Activated CD4-positive, alpha-beta T cell treated with anti-CD3 and anti-CD28 coated beads, Interleukin-2, amount 10 ng/mL, durations not matched to agents 7 days and 5 days (primary cell): ENCODE measurements at regions not wholly inside any gene's neighbourhood (a gene's known extent, or its start where the extent isn't known, plus 50 kb on each side); places are given as distances from the start of the nearest gene placed in this dataset. TPM values are rescaled to one million over a fixed set of nuclear protein-coding genes. Genes with fewer than 3 reads are reported as not detected.
A peak's percentile ranks its signal among the peaks of the same experiment; 100 is the strongest.
"Not testable (repeated sequence)": the region's sequence is repeated elsewhere in the genome, so short reads cannot be mapped to it uniquely, and the experiment has no call there.

Experiments used
- CTCF ChIA-PET: fragments of 350-600 bp; sonication (Branson Sonifier 250); formaldehyde crosslinking; loops from one replicate; lab custom pipeline; 2021; ENCODE audit warnings: antibody characterized with exemption; lab: Charles Lee
- POLR2A ChIA-PET: fragments of 350-600 bp; sonication (Branson Sonifier 250); formaldehyde crosslinking; loops from one replicate; lab custom pipeline; 2021; ENCODE audit warnings: antibody characterized with exemption; lab: Charles Lee
- DNase-seq: peaks from one replicate; pipeline ENCODE4 v3.0.0-alpha.2; 2020
- H3K27ac Mint-ChIP-seq: one replicate; pipeline ENCODE4 v1.8.0; 2021; ENCODE audit warnings: mild to moderate bottlenecking, moderate library complexity, mixed read lengths
- H3K27me3 Mint-ChIP-seq: one replicate; pipeline ENCODE4 v1.8.0; 2021; ENCODE audit warnings: mixed read lengths
- H3K36me3 Mint-ChIP-seq: one replicate; pipeline ENCODE4 v1.8.0; 2021; ENCODE audit warnings: low read depth, mixed read lengths
- H3K4me1 Mint-ChIP-seq: one replicate; pipeline ENCODE4 v1.8.0; 2021; ENCODE audit warnings: mixed read lengths
- H3K4me3 Mint-ChIP-seq: one replicate; pipeline ENCODE4 v1.8.0; 2021; ENCODE audit warnings: mild to moderate bottlenecking, moderate library complexity, mixed read lengths
- H3K9me3 Mint-ChIP-seq: one replicate; pipeline ENCODE4 v1.8.0; 2021; ENCODE audit warnings: mixed read lengths
- microRNA-seq: library from miRNA; unstranded; fragments of <30 nt; microRNA quantifications from one replicate; pipeline ENCODE4 v1.2.0, GENCODE V29; 2021; ENCODE audit warnings: borderline microRNAs expressed, borderline replicate concordance

DNA sequence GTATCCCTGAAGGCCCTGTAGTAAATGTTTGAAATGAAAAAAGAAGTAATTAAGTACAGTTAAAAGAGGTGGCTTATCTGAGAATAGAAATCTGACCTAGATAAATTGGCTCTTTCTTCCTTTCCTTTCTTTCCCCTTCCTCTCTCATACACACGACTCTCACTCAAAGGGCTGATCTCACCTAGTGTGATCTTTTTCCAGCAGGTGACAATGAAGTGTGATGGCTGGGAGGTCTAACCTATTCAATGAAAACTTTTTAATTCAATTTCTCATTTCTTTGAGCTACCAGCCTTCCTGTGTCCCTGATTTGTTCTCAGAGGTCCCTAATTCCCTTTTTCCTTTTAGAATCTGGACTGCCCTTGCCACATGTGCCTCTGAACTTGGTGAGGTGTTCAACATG is 118.0 kb upstream of the RIMS1 start:
- no peaks in the 10 kb centered on the region for H3K9me3 Mint-ChIP-seq
- no peak overlapping the region for H3K27ac Mint-ChIP-seq
- POLR2A ChIA-PET: no interaction called here
- H3K4me3 Mint-ChIP-seq: no peak overlapping the region
- CTCF ChIA-PET: no interaction called here
- no peak for DNase-seq
- H3K27me3 Mint-ChIP-seq: no peaks in the 10 kb centered on the region
- no peaks in the 10 kb centered on the region for H3K4me1 Mint-ChIP-seq
- no peaks in the 10 kb centered on the region for H3K36me3 Mint-ChIP-seq

DNA sequence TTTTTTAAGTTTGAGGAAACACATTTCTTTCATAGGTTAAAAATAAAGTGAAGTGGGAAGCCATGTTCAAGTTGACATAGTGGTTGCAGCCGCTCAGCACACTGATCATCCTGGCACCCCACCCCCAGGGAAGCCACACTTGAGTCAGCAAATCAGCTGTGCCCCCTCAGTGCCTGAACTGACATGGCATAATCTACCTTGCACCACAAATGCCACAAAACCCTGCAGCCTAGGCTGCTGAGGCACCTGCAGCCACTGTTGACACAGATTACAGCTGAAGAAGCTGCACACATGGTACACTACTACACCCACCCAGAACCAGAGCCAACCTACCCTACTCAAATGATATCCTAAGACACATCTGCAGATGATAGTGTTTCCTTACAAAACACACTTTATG is 77.5 kb upstream of the RIMS1 start:
- ChIA-PET CTCF (no interaction called here), POLR2A (no interaction called here)
- Mint-ChIP-seq H3K4me1 (no peaks in the 10 kb centered on the region), H3K27me3 (no peaks in the 10 kb centered on the region), H3K36me3 (no peaks in the 10 kb centered on the region), H3K9me3 (peaks cover 22% of the 10 kb centered on the region), H3K4me3 (no peak overlapping the region), H3K27ac (no peak overlapping the region)
- no peak for DNase-seq

DNA sequence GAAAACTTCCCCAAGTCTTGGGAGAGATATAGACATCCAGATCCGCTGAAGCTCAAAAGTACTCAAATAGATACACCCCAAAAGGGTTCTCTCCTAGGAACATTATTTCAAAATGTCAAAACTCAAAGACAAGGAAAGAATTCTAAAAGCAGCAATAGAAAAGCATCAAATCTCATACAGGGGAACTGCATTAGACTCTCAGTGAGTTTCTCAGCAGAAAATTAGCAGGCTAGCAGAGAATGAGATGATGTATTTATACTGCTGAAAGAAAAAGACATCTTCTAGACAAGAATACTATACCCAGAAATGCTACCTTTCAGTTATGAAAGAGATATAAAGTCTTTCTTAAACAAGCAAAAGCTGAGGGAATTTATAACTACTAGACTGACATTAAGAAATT is 75.5 kb upstream of the RIMS1 start:
- Mint-ChIP-seq H3K4me1 (no peaks in the 10 kb centered on the region), H3K27ac (no peak overlapping the region), H3K4me3 (no peak overlapping the region), H3K27me3 (no peaks in the 10 kb centered on the region), H3K9me3 (peaks cover 22% of the 10 kb centered on the region), H3K36me3 (no peaks in the 10 kb centered on the region)
- CTCF ChIA-PET: interaction anchor here (0.7 kb wide), 1 partner anchor 318 kb away, joined by 3 read pairs; no protein-coding TSS in a partner anchor
- DNase-seq: no peak
- POLR2A ChIA-PET: no interaction called here

DNA sequence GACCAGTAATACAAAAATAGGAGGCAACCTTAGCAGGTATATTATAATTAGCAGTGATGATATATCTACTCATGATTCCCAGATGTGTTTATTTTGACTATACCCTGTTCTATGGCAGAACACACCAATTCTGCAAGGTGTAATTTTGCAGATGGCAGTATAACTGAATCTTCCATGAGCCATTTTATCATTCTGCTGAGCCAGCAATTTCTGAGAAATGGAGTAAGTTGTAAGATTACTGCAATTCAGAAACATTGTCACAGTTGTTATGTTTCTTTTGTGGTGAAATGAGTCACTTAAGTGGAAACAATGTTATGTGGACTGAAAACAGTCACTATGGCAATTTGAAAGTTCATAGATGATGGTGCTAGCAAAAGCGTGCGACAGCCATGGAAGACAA is 63.7 kb upstream of the RIMS1 start:
- ChIA-PET CTCF (no interaction called here), POLR2A (no interaction called here)
- H3K36me3 Mint-ChIP-seq: no peaks in the 10 kb centered on the region
- no peaks in the 10 kb centered on the region for H3K27me3 Mint-ChIP-seq
- peaks cover under 1% of the 10 kb centered on the region for H3K9me3 Mint-ChIP-seq
- no peak overlapping the region for H3K27ac Mint-ChIP-seq
- H3K4me3 Mint-ChIP-seq: no peak overlapping the region
- DNase-seq: no peak
- no peaks in the 10 kb centered on the region for H3K4me1 Mint-ChIP-seq

DNA sequence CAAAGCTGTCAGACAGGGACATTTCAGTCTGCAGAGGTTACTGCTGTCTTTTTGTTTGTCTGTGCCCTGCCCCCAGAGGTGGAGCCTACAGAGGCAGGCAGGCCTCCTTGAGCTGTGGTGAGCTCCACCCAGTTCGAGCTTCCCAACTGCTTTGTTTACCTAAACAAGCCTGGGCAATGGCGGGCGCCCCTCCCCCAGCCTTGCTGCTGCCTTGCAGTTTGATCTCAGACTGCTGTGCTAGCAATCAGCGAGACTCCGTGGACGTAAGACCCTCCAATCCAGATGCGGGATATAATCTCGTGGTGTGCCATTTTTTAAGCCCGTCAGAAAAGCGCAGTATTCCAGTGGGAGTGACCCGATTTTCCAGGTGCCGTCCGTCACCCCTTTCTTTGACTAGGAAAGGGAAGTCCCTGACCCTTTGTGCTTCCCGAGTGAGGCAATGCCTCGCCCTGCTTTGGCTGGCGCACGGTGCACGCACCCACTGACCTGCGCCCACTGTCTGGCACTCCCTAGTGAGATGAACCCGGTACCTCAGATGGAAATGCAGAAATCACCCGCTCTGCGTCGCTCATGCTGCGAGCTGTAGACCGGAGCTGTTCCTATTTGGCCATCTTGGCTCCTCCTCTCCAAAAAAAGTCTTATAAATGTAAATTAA is 54.1 kb upstream of the RIMS1 start:
- H3K9me3 Mint-ChIP-seq, H3K27me3 Mint-ChIP-seq, H3K4me1 Mint-ChIP-seq, H3K27ac Mint-ChIP-seq, POLR2A ChIA-PET, H3K36me3 Mint-ChIP-seq, H3K4me3 Mint-ChIP-seq, DNase-seq, CTCF ChIA-PET: not testable (repeated sequence)

Small RNAs in the stretch of these regions (microRNA-seq; reads per million reads assigned to microRNA genes)
- 5.7 reads per million, percentile 29 among the genes with 10 or more reads in this experiment for gene MIR30A
- gene MIR30C2: not detected
